ENCODE measurements at regions not wholly inside any gene's neighbourhood (a gene's known extent, or its start where the extent isn't known, plus 50 kb on each side); places are given as distances from the start of the nearest gene placed in this dataset.
A peak's percentile ranks its signal among the peaks of the same experiment; 100 is the strongest.

DNA sequence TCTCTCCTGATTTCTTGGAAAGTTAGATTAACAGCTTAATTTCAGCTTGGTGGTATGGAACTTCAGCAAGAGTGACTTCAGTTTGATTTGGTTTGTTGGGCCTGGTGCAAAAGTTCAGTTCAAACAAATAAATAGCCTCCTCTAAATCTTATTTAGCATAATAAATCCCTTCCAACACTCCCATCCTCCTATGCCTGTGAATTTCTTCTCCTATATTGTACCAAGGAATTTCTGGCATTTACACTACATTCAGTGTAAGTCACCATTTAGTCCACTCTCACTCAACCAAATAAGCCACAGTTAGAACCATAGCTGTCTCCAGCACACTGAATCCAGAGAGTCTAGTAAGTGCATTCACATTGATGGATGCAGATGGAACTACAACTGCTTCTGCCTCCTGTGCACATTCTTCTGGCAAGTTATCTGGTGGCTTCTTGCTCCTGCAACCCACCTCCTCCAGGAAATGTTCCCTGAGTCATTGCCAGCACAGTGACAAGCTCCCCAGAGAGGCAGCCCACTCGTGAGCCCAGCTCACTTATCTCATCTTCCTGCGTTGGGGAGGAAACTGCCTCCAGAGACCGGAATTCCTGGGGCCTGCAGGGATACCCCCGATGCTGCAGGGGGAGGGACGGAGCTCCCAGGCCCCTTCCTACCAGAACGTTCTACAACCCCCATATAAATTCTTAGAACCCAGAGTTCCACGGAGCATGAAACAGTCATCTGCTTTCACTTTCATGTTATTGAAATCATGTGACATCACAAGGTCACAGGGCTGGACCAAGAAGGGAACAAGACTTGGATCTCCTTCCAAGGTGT, 318.3 kb downstream of the PHKB start:
- peak; percentile 35 for DNase-seq (ENCODE audit: low read depth)

DNA sequence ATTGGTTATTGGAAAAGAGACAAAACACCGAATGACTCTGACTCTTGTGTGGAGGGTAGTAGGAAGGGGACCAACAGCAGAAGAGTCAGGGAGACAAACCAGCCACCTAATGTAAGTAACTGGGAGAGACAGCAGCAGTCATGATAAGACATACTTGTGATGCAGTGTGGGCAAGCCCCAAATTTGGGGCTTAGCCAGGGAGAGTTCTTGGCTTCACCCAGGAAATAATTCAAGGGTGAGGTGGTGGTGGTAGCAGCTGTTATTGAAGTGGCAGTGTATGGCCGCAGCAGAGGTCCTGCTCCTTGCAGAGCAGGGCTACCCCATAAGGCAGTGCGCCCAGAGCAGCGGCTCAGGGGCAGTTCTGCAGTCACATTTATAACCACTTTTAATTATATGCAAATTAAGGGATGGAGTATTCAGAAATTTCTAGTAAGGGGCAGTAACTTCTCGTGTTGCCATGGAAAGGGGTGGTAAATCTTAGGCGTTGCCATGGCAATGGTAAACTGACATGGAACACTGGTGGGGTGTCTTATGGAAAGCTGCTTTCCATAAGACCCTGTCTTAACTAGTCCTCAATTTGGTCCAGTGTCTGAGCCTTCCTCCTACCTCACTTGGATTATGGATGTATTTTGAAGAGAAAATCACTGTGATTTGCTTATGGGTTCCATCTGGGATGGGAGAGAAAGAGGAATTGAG, 317.1 kb downstream of the PHKB start:
- no peak for DNase-seq (ENCODE audit: low read depth)

DNA sequence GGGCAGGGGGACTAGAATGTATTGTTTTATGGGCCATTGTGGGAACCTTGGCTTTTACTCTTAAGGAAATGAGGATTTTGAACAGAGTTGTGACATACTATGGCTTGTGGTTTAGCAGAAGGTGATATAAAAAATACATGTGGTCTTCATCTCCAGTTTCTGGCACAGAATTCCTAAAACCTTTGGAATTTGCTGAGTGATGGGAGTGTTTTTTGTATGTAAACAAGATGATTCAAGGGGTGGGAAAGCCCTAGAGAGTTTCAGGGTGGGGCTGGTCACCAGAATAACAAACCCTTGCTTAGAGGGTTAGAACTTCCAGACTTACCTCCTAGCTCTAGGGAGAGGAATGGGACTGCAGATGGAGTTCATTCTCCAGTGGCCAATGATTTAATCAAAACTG, 316.1 kb downstream of the PHKB start:
- DNase-seq (ENCODE audit: low read depth) = peak; percentile 14

DNA sequence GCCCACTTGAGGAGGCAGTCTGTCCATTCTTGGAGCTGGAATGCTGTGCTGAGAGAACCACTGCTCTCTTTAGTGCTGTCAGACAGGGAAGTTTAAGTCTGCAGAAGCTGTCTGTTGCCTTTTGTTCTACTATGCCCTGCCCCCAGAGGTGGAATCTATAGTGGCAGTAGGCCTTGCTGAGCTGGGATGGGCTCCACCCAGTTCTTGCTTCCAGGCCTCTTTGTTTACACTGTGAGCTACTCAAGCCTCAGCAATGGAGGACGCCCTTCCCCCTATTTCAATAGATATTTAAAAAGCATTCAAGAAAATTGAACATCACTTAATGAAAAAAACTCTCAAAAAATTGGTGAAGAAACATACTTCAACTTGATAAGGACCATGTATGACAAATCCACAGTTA, 313.5 kb downstream of the PHKB start:
- peak; percentile 19 for DNase-seq (ENCODE audit: low read depth)

DNA sequence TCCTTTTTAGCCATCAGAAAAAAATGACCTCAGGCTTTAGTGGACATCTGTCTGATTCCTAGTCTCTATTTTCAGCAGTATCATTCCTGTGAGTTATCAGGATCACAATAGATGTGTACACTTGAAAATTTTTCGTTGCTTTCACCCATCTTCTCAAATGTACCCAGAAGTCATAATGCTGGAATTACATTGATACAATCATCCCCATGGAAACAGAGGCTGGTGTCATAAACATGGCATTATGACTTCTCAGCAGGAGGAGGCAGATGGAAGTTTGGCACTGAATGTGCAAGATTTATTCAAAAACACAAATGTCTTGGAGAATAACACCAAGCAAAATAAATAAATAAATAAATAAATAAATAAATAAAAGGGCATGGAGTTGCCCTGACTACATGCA, 292.5 kb downstream of the PHKB start:
- DNase-seq (ENCODE audit: low read depth) = no peak
